ENCODE measurements at regions not wholly inside any gene's neighbourhood (a gene's known extent, or its start where the extent isn't known, plus 50 kb on each side); places are given as distances from the start of the nearest gene placed in this dataset.

DNA sequence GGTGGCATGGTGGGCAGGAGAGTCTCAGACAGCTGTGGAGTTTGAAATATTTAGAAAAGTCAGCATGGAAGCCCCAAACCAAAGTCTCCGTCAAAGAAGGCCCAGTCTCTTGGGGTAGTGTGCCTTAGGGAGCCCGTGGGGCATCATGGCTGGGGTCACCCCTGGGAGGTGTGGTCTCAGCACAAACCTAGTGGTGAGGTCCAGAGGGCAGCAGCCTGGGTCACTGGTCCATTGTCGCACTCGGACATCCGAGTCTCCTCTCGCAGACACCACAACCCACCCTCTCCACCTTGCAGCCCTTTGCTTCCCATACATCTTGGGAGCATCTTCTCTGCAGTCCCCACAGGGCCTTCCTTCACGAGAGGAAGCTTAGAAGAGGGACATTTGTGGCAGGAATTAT, 588.0 kb upstream of the TMEM132C start:
- no peak for DNase-seq (ENCODE audit: low spot score)

DNA sequence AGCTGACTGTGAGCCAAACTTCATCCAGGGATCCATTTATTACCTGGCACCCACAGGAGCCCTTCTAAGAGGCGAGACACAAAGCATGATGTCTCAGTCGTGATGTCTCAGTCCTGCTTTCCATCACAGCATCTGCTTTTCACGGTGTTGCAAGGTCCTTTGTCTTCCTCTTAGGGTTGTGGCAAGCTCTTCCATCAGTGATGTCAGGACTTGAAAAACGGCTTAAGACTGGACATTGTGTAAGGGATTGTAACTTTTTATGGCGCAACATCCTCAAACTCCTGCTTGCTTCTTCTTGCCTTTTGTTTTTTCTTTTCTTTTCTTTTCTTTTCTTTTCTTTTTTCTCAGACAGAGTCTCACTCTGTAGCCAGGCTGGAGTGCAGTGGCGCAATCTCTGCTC, 586.5 kb upstream of the TMEM132C start:
- no peak for DNase-seq (ENCODE audit: low spot score)

DNA sequence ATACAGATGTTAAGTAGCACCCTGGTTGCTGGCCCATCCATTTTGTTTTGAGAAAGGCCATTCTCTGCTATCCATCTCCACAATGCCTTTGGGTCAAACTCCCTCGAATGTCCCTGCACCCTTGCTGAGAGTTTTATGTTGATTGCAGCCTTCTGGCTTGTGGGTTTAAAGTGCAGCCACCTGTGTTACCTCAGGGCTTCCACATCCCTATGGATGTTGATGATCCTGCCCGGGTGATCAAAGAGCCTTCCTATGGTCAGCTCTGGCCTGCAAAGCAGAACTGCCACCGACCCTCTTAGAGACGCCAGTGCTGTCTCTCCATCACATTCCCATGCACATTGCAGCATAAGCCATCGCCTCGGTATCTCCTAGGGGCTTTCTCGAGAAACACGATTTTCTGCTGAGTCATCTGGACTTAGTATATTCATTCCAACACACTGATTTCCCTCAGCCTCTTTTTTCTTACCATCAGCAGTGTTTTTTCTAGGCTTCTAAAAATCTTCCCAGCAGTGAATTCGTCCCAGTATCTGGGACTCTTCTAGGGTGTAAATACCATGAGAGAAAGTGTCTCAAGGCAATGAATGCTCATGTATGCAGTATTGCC, 585.7 kb upstream of the TMEM132C start:
- no peak for DNase-seq (ENCODE audit: low spot score)

DNA sequence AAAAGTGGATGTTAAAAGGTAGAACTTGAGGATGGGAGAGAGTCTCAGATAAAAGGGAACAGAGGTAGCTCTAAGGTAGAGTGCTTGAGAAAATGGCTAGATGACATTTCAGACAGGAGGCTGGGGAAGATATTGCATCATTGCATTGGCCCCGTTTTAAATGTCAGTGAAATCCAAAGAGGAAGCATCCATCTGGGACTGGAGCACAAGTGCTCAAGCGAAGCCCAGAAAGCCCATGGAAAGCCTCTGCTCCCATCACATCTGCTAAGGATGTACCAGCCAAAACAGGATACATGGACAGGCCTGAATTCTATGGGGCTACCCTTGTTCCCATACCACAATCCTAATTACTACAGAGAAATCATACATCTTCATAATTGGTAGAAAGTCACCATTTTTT, 581.5 kb upstream of the TMEM132C start:
- no peak for DNase-seq (ENCODE audit: low spot score)

DNA sequence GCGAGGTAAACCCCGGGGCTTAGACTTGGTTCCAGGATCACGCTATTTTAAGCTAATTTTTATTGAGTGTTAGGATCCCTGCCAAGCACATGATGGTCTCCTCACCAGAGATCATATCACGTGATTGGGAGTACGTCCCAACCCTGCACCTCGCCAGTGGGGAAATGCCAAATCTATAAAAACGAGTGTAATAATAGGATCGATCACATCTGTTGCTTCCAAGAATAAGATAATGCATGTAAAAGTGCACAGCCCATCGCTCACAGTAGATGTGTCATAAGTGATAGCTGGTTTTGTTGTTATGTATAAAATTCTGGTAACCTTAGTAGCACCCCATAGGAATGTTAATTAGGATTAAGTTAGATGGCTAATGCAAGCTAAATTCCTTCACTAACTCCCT, 581.0 kb upstream of the TMEM132C start:
- DNase-seq (ENCODE audit: low spot score) = no peak

DNA sequence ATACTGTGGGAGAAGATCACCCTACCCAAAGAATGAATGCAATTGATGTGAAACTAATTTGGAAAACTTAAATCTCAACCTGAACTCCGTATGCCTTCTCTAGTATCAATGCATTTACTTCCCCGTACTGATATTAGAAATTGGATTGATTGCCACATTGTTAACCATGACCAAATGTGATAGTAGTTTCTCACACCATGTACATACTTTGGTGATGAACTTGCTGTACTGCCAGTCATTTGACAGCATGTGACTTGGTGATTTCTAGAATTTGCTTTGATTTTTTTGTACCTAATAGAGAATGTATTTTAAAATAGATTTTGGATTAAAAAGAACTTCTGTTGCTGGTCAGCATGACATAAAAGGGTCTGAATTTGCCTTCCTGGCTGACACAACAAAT, 579.8 kb upstream of the TMEM132C start:
- DNase-seq (ENCODE audit: low spot score) = no peak

DNA sequence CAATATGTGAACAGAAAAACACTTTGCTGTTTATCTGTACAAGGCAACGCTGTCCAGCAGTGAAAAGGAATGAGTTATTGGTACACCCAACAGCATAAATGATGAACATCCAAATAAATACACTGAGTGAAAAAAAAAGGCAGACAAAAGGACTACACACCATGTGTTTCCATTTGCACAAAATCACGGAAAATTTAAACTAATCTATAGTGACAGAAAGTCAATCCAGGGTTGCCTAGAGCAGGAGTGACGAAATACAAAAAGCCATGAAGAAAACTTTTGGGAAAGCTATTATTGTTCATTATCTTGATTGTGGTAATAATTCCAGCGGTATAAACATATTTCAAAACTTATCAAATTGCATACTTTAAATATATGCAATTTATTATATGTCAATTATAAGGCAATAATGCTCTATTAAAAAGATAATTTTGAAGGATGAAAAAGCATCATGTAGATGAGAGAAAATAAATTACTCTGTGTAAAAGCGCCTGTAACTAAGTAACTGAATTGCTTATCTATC, 578.0 kb upstream of the TMEM132C start:
- DNase-seq (ENCODE audit: low spot score) = no peak

DNA sequence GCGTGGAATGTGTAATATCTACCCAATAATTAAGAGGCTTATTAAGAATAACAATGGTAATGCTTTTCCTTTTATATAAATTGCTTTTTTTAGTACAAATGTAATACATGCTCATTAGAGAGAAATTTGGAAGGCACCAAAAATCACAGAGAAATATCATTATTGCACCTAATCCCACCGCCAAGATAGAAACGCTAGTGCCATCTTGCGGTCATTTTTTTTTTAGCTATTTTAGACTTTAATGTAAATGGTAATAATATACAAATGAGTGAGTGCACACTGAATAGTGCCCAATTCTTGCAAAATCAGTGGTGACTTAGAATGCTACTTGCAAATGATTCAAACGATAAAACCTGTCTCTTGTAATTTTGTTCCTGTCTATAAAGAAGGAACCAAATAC, 576.8 kb upstream of the TMEM132C start:
- no peak for DNase-seq (ENCODE audit: low spot score)

DNA sequence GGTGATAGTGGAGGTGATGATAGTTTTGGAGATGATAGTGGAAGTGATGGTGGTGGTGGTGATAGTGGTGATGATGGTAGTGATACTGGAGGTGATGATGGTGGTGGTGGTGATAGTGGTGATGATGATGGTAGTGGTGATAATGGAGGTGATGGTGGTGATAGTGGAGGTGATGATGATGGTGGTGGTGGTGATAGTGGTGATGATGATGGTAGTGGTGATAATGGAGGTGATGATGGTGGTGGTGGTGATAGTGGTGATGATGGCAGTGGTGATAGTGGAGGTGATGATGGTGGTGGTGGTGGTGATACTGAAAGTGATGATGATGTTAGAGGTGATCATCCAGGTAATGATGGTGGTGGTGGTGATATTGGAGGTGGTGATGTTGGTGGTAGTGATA, 570.0 kb upstream of the TMEM132C start:
- no peak for DNase-seq (ENCODE audit: low spot score)

DNA sequence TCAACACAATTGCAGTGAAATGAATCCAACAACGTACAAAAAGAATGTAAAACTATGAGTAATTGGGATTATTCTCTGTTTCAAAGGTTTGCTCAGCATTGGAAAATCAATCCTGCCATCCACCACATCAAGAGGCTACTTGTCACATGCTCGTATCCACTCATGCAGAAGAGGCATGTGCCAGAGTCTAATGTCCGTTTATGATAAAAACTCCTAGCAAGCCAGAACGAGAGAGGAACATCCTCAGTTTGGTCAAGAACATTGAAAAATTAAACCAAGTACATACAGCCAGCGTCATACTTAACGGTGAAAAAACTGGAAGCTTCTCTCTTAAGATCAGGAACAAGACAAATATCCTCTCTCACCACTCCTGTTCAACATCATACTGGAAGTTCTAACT, 563.9 kb upstream of the TMEM132C start:
- DNase-seq (ENCODE audit: low spot score) = no peak

DNA sequence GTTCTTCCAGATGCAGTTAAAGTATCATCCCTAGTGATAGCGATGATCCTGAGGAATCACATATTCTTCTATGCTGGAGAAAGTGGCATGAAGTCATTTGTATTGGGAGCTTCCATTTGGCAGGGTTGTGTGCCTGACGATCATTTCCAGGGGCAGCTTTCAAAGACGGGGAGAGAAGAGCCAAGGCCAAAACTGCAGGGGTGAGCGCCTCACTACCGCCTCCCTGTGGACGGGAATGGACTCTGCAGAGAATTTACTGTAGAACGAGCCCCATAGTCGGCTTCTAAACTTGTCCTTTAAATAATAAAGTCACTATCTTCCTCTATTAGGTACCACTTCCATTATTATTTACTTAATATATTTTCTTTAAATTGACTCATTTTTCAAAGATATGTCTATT, 555.9 kb upstream of the TMEM132C start:
- no peak for DNase-seq (ENCODE audit: low spot score)

DNA sequence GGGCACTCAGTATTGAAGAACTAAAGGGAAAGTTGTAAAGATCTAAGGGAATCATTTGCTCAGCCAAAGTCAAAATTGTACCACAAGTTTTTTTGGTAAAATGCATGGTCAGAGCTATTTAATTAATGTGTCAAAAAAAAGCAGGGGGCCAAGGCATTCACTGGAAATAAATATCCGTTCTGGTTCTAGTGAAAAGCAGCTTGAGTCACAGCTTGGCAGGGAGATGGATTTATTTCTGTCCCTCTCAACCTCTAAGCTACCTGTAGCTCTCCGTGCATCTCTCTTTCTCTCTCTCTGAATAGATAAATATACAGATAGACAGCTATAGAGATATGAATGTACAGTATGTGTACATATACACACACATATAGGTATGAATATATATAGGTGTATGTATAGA, 554.4 kb upstream of the TMEM132C start:
- no peak for DNase-seq (ENCODE audit: low spot score)

DNA sequence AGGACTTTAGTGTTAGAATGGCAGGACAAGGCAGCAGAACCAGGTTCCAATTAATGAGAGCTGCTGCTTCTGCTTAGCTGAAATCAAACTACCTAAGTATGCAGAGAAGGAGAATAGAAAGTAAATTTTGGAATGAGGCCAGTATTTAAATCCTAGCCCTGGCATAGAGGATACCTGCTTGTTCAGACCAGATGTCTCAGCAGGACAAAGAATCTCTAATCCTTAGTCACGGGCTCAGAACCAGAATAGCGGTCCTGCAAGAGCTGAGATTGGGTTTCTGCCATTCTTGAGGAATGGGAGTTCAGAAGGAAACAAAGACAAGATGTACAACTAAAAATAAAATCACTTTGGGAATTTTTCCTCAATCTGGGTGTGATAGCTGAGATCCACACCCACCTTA, 550.8 kb upstream of the TMEM132C start:
- DNase-seq (ENCODE audit: low spot score) = no peak

DNA sequence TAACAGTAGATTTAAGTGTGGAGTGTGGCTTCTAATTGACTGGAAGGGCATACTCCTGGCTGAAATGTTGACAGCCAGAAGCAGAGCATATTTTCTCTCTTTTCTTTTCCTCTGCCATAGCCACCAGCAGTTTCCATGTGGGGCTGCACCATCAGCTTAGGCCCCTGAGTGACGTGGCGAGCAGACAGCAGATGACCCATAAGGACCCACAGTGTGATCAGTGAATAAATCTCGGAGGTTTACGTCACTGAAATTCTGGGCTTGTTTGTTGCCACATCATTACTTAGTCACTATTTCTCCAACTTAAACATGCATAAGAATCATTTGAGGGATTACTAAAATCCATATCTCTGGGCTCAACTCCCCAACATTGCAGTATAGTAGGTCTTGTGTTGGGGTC, 549.7 kb upstream of the TMEM132C start:
- no peak for DNase-seq (ENCODE audit: low spot score)

DNA sequence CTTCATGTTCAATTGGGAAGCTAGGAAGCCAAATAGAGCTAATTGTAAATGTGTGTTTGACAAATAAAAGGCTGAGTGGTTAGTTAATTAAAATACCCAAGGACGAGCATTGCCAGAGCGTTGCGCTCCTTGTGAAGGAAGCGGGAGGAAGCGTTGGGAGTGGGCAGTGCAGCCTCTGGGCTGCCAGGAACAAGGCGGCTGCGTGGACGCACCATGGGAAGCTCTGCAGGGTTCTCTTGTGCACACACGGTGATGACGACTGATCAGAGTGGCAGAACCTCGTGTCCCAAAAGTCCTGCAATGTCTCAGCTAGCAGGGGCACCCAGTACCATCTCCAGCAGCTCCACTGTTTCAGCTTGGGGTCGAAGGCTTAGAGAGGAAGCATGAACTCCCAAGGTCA, 546.6 kb upstream of the TMEM132C start:
- DNase-seq (ENCODE audit: low spot score) = no peak

DNA sequence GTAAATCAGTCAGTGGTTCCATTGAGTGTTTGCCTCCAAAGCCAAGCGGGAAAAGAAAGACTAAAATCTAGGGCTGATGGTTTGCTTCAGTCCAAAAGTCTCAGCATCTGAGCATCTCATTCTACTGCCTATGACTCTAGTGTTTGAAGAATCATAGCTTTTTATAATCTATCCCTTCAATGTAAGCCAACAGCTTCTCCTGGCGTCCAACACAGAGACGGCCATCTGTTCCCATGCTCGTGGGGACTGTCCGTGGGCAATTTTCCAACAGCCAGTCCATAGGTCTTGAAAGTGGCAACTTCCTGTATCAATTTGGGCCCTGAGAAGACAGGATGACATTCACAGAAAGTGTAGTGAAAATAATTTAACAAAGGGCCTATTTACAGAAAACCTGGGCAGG, 544.4 kb upstream of the TMEM132C start:
- DNase-seq (ENCODE audit: low spot score) = no peak

DNA sequence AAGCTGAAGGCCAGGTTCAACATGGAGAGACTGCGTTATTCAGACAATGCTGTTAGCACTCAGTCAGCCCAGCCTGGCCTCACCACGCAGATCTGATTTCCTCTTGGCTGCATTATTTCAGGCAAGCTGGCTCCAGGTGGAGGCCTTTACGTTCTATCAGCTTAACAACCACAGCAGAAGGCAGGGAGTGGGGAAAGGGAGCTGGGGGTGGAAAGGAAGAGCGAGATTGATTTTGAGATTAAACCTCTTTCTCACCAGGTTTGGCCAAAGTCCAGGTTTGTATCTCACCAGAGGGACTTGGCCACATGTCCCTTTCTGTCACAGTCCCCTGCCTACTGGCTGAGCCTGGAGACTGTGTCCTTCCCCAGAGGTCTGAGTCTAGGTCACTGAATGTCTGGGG, 543.7 kb upstream of the TMEM132C start:
- DNase-seq (ENCODE audit: low spot score) = no peak

DNA sequence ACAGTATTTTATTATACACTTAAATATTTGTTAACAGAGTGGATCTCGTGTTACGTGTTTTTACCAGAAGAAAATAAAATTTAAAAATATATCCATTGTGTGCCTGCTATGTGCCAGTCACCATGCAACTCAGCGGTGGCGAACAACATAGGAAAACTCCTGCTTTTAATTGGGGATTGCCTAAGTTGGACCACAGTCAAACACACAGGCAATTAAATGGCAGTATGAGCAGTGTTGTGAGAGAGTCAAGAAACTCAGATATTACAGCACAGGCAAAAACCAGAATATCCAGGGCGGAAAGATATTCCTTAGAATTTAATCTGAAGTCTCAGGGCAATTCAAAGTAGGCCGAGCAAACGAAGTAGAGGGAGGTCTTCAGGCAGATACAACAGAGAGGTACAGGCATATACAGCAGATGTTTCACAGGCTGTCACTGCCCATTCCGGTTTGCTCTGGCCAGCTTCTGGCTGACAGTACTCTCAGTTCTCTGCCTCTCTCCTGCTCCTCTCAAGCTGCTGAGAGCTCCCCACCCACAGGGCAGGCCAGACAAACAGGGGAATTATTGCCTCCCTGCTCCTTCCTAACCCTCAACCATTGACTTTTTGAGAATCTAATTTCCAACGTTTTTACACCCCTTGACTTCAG, 540.2 kb upstream of the TMEM132C start:
- no peak for DNase-seq (ENCODE audit: low spot score)

DNA sequence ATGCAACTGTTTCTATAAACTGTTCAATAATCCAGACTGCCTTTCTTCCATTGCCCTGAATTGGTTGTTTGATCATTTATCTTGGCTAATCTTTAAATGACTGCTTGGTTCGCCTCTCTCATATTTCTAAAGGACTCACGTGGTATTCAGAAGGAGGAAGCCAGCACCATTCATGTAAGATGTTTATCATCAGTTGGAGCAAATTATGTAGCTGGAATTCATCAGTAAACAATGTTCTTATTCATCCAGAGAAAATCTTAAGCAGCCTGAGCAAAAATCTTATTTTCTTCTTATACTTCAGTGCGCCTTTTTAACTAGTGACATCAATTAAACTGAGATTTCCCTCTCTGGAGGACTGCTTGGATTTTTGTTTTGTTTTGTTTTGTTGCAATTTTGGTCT, 538.7 kb upstream of the TMEM132C start:
- no peak for DNase-seq (ENCODE audit: low spot score)

DNA sequence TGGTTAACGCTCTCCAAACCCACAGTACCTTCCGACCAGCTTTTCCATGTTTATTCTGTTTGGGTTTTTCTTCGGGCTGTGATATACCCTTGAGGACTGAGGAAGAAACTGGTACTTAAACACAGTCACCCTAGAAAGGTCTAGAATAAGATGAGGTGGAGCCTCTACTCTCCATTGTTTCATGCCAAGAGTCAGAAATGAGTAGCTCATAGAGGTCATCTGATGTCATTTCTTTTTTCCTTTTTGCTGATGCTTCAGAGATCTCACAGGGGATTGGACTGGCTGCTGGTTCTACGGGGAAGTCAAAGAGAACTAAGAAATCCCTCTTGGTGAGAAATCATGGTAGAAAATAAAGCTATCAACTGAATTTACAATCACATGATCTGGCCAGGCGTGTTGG, 538.2 kb upstream of the TMEM132C start:
- no peak for DNase-seq (ENCODE audit: low spot score)

DNA sequence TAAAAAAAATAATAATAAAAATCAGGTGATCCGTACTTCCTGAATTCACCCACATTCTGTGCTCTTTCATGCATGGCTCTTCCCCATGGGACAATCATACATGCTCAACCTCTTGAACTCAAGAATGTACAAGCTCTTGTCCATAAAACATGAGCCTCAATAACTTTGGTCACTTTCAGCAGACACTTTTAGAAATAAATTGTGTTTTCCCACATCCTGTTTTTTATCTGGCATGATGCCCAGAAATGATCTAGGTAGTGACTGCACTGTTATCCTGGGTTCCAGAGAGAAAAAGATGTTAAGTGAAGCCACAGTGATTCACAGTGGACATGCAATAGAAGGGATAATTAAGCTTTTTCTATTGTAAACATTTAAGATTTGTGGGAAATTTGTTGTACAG, 537.6 kb upstream of the TMEM132C start:
- DNase-seq (ENCODE audit: low spot score) = no peak

DNA sequence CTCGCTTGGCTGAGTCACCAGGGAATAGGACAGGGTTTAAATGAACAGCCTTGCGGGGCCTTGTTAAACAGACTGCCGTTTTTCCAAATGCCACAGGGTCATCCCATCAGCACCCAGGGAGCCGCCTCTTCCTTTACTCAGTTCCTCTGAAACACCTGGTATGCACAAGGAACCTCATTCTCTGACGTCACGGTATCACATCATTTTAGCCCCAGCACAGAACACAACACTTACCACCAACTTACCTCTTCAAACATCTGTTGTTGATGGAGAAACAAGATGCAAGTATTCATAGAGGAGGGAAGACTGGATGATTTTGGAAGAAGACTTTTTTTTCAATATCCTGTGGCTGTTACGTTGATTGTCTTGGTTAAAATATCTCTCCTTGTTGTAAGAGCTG, 535.3 kb upstream of the TMEM132C start:
- no peak for DNase-seq (ENCODE audit: low spot score)

DNA sequence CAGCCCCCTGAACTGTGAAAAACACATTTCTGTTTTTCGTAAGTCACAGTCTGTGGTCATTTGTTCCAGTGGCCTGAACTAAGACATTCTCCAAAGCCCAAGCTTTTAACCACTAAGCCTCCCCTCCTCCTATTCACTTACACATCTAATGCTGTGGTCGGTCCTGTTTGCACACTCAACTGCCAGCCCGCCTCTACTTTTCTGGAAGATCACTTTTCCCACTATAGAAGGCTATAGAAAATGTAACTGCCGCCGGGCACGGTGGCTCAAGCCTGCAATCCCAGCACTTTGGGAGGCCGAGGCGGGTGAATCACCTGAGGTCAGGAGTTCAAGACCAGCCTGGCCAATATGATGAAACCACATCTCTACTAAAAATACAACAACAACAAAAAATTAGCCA, 524.7 kb upstream of the TMEM132C start:
- no peak for DNase-seq (ENCODE audit: low spot score)
